PC-3 (cell line): ENCODE measurements at regions not wholly inside any gene's neighbourhood (a gene's known extent, or its start where the extent isn't known, plus 50 kb on each side); places are given as distances from the start of the nearest gene placed in this dataset.

Experiments
- EZH2 ChIP-seq: fragments of 300-600 bp; sonication (generic); IDR thresholded peaks from one replicate; pipeline ENCODE4 v1.6.1; 2017; ENCODE audit warnings: antibody characterized with exemption, mild to moderate bottlenecking, low read length; ENCODE audit not compliant: unreplicated experiment
- TF ChIP-seq, protein P1 (sequence below): fragments of 300-600 bp; sonication (generic); conservative IDR thresholded peaks from 2 replicates; pipeline ENCODE4 v1.5.1; 2017; ENCODE audit warnings: antibody characterized with exemption, low read depth, mild to moderate bottlenecking, low read length

DNA sequence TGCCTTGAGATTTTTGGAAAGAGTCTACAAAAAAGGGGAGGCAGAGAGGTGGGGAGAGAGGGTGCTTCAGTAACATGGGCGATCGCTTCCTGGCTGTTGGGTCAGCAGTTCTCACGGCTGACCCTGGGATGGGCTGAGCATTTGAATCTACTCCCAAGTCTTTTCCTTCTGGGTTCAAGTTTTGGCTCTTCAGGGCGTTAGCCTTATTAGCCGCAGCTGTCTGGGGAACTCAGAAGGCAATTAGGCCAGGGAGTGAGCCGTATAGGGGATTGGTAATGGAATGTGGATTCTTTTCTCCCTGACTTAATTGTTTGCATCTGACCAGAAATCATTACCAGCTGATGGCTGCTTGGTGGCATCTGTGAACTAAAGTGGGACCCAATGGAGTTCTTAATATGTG, 250.5 kb upstream of the SKOR2 start:
- TF ChIP-seq, protein P1, sequence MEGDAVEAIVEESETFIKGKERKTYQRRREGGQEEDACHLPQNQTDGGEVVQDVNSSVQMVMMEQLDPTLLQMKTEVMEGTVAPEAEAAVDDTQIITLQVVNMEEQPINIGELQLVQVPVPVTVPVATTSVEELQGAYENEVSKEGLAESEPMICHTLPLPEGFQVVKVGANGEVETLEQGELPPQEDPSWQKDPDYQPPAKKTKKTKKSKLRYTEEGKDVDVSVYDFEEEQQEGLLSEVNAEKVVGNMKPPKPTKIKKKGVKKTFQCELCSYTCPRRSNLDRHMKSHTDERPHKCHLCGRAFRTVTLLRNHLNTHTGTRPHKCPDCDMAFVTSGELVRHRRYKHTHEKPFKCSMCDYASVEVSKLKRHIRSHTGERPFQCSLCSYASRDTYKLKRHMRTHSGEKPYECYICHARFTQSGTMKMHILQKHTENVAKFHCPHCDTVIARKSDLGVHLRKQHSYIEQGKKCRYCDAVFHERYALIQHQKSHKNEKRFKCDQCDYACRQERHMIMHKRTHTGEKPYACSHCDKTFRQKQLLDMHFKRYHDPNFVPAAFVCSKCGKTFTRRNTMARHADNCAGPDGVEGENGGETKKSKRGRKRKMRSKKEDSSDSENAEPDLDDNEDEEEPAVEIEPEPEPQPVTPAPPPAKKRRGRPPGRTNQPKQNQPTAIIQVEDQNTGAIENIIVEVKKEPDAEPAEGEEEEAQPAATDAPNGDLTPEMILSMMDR, result no peak
- no peak for TF ChIP-seq EZH2
